Erythroblast (primary cell): ENCODE measurements at regions not wholly inside any gene's neighbourhood (a gene's known extent, or its start where the extent isn't known, plus 50 kb on each side); places are given as distances from the start of the nearest gene placed in this dataset.

Experiments used
- DNase-seq, 2 experiments: peaks; one replicate each; lab custom pipeline; 2025; lab: John Stamatoyannopoulos, UW
- GATA1 ChIP-seq: IDR thresholded peaks from 2 replicates; pipeline ENCODE4 v1.6.1; 2011; ENCODE audit warnings: low read depth, mild to moderate bottlenecking, control low read depth, low read length, moderate library complexity
- POLR2A ChIP-seq: IDR thresholded peaks from 2 replicates; pipeline ENCODE4 v1.6.1; 2011; ENCODE audit warnings: mild to moderate bottlenecking, low read length

GRCh38 chr1:195584870-195585624 lies 1023.2 kb downstream of the KCNT2 start:
- no peak for DNase-seq
- TF ChIP-seq POLR2A (no peak), GATA1 (no peak)

GRCh38 chr1:195580988-195581387 lies 1027.3 kb downstream of the KCNT2 start:
- no peak for TF ChIP-seq GATA1
- TF ChIP-seq POLR2A: no peak
- DNase-seq: no peak

- DNase-seq: no peak
- no peak for TF ChIP-seq POLR2A
Measured at GRCh38 chr1:195577748-195578147, 1030.5 kb downstream of the KCNT2 start.

GRCh38 chr1:195576641-195577040 lies 1031.6 kb downstream of the KCNT2 start:
- DNase-seq: no peak
- no peak for TF ChIP-seq GATA1
- TF ChIP-seq POLR2A: no peak

- TF ChIP-seq POLR2A: no peak
- no peak for TF ChIP-seq GATA1
- DNase-seq: no peak
Measured at GRCh38 chr1:195574511-195574910, 1033.7 kb downstream of the KCNT2 start.

GRCh38 chr1:195569934-195570333 lies 1038.3 kb downstream of the KCNT2 start:
- no peak for DNase-seq
- TF ChIP-seq GATA1: no peak
- no peak for TF ChIP-seq POLR2A

DNA sequence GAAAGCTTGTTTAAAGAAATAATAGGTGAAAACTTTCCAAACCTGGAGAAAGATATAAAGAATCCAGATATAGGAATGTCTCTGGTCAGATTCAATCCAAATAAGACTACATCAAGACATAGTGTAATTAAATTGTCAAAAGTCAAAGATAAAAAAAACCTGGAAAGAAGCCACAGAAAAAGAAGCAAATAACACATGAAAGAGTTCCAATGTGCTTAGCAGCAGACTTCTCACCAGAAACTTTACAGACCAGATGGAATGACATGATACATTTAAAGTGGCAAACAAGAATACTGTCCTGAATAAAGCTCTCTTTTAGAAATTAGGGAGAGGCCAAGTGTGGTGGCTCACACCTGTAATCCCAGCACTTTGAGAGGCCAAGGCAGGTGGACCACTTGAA lies 1039.9 kb downstream of the KCNT2 start:
- no peak for TF ChIP-seq POLR2A
- no peak for TF ChIP-seq GATA1
- DNase-seq: no peak

- no peak for TF ChIP-seq GATA1
- TF ChIP-seq POLR2A: no peak
Measured at GRCh38 chr1:195562074-195562473, 1046.2 kb downstream of the KCNT2 start.

DNA sequence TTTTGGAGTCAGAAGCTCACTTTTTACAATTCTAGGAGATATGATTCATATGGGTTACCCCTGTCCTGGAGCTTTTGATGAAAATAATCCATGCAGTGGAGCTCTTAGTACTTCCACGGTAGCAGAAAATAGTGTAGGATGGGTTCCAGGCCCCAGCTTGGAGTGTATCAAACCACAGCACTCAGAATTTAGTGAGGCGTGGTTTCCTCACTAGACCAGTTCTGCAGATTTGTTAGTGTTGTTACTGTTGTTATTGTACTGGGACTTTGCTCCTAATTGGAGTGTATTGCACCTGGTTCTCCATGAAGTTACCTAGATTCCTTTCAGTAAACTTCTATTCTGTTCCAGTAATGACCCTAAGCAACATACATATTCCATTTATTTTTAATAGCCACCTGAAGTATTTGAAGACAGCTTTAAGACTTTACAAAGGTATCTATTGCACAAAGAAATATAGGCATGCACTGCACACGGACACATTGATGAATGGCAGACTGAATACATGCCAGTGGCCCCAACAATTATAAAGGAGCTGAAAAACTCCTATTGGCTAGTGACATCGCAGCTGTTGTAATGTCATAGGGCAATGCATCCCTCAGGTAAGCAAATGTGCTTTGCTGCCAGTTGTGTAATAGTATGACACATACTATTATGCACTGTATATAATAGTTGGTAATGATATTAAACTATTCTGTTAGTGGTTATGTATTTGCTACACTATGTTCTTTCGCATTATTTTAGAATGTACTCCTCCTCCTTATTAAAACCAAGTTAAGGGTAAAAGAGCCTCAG lies 1058.0 kb downstream of the KCNT2 start:
- no peak for DNase-seq
- TF ChIP-seq GATA1 (no peak), POLR2A (no peak)

More at GRCh38 chr1:195562074-195562473, 1046.2 kb downstream of the KCNT2 start:
- DNase-seq: no peak

- DNase-seq: no peak
- TF ChIP-seq POLR2A (no peak), GATA1 (no peak)
Measured at GRCh38 chr1:195530961-195531360, 1077.3 kb downstream of the KCNT2 start.

DNA sequence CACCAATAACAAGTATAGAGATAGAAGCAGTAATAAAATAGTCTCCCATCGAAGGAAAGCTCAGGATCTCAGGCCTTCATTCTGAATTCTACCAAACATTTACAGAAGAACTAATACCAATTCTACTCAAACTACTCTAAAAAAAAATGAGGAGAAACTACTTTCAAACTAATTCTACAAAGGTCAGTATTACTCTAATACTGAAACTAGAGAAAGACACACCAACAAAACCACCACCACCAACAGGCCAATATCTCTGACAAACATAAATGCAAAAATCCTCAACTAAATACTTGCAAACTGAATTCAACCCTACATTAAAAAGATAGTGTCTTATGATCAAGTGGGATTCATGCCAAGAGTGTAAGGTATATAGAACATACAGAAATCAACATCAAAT lies 1078.4 kb downstream of the KCNT2 start:
- DNase-seq: no peak
- TF ChIP-seq POLR2A (no peak), GATA1 (no peak)

DNA sequence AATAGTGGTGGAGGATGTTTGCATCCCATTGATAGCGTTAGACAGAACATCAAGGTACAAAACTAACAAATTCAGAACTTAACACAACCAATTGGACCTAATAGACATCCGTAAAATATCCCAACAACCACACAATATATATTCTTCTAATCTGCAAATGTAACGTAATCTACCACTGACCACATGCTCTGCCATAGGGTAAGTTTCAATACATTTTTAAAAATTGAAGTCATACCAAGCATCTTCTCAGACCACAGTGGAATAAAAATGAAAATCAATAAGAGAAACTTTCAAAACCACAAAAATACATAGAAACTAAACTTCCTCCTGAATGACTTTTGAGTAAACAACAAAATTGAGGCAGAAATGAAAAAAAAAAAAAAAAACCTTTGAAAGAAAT lies 1087.5 kb downstream of the KCNT2 start:
- TF ChIP-seq POLR2A (no peak), GATA1 (no peak)
- no peak for DNase-seq

GRCh38 chr1:195516036-195516435 lies 1092.2 kb downstream of the KCNT2 start:
- TF ChIP-seq GATA1: no peak
- TF ChIP-seq POLR2A: no peak
- DNase-seq: no peak

DNA sequence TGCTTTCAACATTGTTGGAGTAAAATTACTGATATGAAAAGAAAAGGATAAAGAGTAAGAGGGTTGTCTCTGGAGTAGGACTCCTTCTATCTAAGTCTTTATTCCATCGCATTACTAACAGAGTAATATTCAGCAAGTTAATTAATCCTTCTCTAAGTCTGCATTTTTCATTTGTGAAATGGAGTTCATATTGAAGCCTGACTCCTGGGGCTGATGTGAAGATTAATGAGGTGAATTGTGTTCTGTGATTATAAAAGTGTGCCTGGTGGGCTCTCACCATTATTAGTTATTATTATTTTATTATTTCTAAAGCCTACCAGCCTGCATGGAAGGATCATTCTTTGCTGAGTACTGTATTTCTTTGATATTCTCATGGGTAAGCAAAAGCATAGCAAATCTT lies 1096.7 kb downstream of the KCNT2 start:
- no peak for TF ChIP-seq POLR2A
- no peak for TF ChIP-seq GATA1
- DNase-seq: no peak

- DNase-seq: no peak
- TF ChIP-seq POLR2A (no peak), GATA1 (no peak)
Measured at GRCh38 chr1:195501118-195501517, 1107.1 kb downstream of the KCNT2 start.
